ENCODE measurements at regions not wholly inside any gene's neighbourhood (a gene's known extent, or its start where the extent isn't known, plus 50 kb on each side); places are given as distances from the start of the nearest gene placed in this dataset.
A peak's percentile ranks its signal among the peaks of the same experiment; 100 is the strongest.

DNA sequence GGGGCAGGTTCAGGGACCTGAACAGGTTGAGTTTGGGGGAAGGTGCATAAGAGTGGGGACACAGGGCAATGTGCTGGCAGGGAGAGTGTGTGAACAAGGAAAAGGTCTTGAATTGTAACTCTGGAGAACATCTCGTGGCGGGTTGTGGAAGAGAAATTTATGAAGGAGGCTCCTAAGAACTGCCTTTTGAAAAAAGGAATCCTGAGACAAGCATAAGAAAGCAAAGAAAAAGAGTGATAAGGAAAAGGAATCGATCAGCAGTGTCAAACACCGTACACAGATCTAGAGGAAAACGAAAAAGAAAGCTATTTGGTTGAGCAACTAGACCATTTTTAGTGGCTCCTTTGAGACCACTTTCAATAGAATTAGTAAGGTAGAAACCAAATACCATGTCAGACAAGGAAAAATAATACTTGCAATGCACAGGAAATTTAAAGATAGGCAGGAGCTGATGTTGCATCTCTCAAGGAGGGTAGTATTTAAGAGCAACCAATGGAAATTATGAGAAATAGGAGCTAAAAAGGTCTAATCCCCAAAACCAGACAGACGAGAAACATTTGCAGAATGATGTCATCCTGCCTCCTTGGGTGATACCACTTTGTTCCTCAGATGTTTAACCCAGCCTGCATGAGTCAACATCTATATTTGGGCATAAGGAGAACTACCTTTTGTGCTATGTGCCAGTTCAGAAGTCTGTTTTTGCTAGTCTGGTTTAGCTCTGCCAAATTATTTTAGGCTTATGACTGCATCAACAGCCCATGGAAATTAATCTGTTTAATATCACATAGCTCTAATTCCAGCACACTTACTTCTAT, 64.5 kb upstream of the STK38L start:
- peak; percentile 52 for DNase-seq (ENCODE audit: low spot score)

DNA sequence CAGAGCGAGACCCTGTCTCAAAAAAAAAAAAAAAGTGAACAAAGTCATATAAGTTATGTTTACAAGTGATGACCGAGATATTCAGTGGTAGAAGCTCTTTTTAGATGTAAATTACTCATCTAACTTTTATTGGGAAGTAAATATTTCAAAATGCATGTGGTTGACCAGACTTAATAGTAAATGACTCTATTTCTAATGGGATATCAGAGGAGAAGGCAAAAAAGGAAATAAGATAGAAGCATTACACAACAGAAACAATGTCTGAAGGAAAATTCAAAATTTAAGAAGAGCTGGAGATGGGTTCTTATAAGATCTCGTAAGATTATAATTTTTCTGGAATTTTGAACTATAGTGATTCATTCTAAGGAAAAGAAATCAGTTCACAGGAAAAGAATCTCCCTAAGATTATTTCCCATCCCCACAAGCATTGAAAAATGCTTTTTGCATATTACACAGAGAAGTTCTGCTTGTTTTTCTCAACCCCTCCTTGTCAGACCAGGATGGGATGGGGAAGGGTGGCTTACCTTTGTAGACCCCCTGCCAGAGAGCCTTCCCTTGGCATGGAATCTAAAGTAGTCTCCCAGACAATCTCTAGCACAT, 63.1 kb upstream of the STK38L start:
- no peak for DNase-seq (ENCODE audit: low spot score)

- no peak for DNase-seq (ENCODE audit: low spot score)
These were observed 60.7 kb upstream of the STK38L start for GRCh38 chr12:27183342-27183741.

- DNase-seq (ENCODE audit: low spot score) = no peak
These were observed 58.7 kb upstream of the STK38L start for GRCh38 chr12:27185234-27186021.

DNA sequence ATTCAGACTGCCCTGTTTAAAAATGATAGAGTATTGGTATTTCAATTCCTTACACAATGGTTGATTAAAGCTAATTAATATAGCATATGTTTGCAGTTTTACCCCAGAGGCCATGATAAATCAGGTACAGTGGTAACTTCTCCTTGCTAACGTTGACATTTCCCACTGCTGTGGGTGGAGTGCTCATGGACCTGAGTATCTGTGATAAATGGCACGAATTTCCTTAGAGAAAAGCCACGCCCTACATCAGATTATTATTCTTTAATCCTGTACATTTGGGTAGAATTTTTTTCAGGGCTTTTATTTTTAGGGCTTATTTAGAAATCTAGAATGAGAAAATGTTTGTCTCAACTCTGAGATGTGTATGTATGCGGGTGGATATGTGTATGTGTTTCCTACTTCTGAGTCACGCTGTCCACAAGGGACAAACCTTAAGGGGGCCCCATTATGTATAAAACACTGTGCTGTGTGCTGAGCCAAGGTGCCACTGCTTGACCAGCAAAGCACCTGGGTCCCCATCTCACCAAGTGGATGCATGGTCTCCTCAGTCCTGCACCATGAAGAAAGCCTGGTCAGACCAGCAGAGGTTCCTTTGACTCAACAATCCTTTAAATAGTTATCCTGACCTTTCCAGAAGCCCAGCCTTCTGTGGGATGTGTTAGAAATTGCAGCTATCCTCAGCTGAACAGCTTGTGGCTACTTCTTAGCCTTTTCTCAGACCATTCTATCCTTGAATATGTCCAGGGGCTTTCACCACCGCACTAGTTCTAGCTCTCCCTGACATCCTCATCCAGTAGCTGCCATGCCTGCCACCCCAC, 57.9 kb upstream of the STK38L start:
- no peak for DNase-seq (ENCODE audit: low spot score)

GRCh38 chr12:27187697-27188096, 56.4 kb upstream of the STK38L start:
- DNase-seq (ENCODE audit: low spot score) = no peak

- no peak for DNase-seq (ENCODE audit: low spot score)
These were observed 53.3 kb upstream of the STK38L start for GRCh38 chr12:27190761-27191160.

DNA sequence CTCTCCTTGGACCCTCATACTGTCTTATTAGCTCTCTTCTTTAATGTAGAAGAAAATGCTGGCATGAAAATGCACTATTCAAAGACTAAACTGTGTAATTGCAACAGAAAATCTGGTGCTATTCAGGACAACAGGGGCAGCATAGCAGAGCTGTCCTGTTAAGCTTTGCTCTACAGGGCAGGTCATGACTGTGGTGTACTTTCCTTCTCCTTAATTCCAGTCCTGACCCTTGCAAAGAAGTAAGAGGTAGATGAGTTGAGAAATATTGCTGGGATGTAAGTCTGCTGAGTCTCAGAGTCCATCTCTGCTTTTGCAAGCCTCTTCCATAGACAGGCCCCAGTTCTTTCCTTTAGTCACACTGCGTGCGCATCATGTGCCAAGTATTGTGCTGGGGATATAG, 52.6 kb upstream of the STK38L start:
- DNase-seq (ENCODE audit: low spot score) = no peak

GRCh38 chr12:27192118-27192802, 51.8 kb upstream of the STK38L start:
- DNase-seq (ENCODE audit: low spot score) = no peak

DNA sequence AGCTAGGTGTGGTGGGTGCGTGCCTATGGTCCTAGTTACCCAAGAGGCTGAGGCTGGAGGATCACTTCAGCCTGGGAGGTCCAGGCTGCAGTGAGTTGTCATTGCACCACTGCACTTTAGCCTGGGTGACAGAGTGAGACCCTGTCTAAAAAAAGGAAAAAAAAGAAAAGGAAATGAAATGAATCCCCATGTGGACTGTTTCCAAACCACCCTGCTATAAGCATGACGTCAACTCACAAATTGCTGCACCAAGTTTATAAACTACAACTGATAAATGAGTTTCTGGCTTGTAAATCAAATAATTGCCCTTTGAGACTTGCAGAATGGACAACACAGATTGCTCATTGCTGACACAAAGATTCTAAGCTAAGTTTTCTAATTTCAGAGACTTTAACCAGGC, 51.0 kb upstream of the STK38L start:
- DNase-seq (ENCODE audit: low spot score) = no peak

DNA sequence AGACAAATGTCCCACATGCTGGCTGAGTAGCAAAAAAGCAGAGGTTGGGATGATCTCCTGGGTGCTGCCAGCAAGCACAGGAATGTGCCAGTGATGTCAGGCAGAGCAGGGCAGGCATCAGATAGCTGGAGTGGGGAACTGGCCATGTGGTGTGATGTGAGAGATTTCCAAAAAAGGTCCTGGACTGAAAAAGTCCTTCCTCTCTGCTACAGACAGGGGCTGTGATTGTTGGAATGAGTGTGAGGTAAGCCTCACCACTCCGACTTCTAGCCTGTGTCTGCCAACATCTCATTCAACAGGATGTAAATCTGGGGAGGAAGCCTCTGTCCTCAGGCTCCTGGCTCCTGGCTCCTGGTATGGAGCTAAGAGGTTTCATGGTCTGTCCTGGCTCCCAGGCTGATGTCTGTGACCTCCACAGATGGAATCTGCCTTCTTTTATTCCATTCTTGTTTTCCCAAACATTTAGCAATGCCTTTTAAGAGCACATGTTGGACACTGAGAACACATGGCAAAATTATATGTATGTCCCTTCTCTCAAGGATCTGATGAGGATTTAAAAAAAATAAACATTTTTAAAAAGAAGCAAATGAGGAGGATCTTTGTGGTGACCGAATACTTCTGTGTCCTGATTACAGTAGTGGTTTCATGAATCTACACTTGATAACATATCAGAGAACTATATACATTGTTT, 50.1 kb upstream of the STK38L start:
- no peak for DNase-seq (ENCODE audit: low spot score)
